Smooth muscle cell (in vitro differentiated cells): ENCODE measurements at regions not wholly inside any gene's neighbourhood (a gene's known extent, or its start where the extent isn't known, plus 50 kb on each side); places are given as distances from the start of the nearest gene placed in this dataset.

Source experiments
- DNase-seq: peaks from one replicate; lab custom pipeline; 2025; ENCODE audit not compliant: unreplicated experiment; lab: John Stamatoyannopoulos, UW
- H2AFZ ChIP-seq: fragments of 200-600 bp; sonication (generic); 2 replicates; pipeline ENCODE4 v1.6.0; 2016; ENCODE audit warnings: antibody characterized with exemption, low read depth, mild to moderate bottlenecking
- H3F3A ChIP-seq: fragments of 200-600 bp; sonication (generic); 2 replicates; pipeline ENCODE4 v1.6.0; 2017; ENCODE audit warnings: antibody characterized with exemption, low read depth
- H3K27ac ChIP-seq: fragments of 200-600 bp; sonication (generic); 2 replicates; pipeline ENCODE4 v1.5.1; 2016; ENCODE audit warnings: low read depth, mild to moderate bottlenecking
- H3K27me3 ChIP-seq: fragments of 200-600 bp; sonication (generic); 2 replicates; pipeline ENCODE4 v1.6.1; 2016; ENCODE audit warnings: low read depth, mild to moderate bottlenecking
- H3K36me3 ChIP-seq: fragments of 200-600 bp; sonication (generic); 2 replicates; pipeline ENCODE4 v1.5.1; 2016; ENCODE audit warnings: low read depth
- H3K4me1 ChIP-seq: fragments of 200-600 bp; sonication (generic); 2 replicates; pipeline ENCODE4 v1.5.1; 2016; ENCODE audit warnings: low read depth
- H3K4me2 ChIP-seq: fragments of 200-600 bp; sonication (generic); 2 replicates; pipeline ENCODE4 v1.6.0; 2016; ENCODE audit warnings: mild to moderate bottlenecking
- H3K4me3 ChIP-seq: fragments of 200-600 bp; sonication (generic); 2 replicates; pipeline ENCODE4 v1.5.1; 2016; ENCODE audit warnings: mild to moderate bottlenecking
- H3K79me2 ChIP-seq: fragments of 200-600 bp; sonication (generic); 2 replicates; pipeline ENCODE4 v1.6.0; 2016; ENCODE audit warnings: low read depth, mild to moderate bottlenecking
- H3K9ac ChIP-seq: fragments of 200-600 bp; sonication (generic); 2 replicates; pipeline ENCODE4 v1.6.0; 2016; ENCODE audit warnings: low read depth
- H3K9me3 ChIP-seq: fragments of 200-600 bp; sonication (generic); replicated peaks from 2 replicates; pipeline ENCODE4 v1.5.1; 2016; ENCODE audit warnings: low read depth
- H4K20me1 ChIP-seq: fragments of 200-600 bp; sonication (generic); 2 replicates; pipeline ENCODE4 v1.6.0; 2016; ENCODE audit warnings: low read depth
- CTCF ChIP-seq: fragments of 200-600 bp; sonication (generic); IDR thresholded peaks from 2 replicates; pipeline ENCODE4 v1.5.1; 2017; ENCODE audit warnings: borderline replicate concordance, mild to moderate bottlenecking, antibody characterized with exemption; ENCODE audit not compliant: insufficient read depth, poor library complexity, severe bottlenecking
- WGBS: methylation state at CpG from one replicate; pipeline ENCODE4 v1.1.7; 2016; ENCODE audit warnings: low lambda C conversion rate; 5-methylcytosine and 5-hydroxymethylcytosine counted together

- H3K27ac ChIP-seq, result no peak overlapping the region
- 89% methylated on average over 1 of the region's 1 CpG for WGBS
- no peaks in the 10 kb centered on the region for H4K20me1 ChIP-seq
- no peak overlapping the region for H3K4me2 ChIP-seq
- no peak overlapping the region for H3K4me3 ChIP-seq
- H3K9me3 ChIP-seq, result peaks cover 5% of the 10 kb centered on the region
- no peak for DNase-seq
- TF ChIP-seq CTCF, result no peak
- H3K79me2 ChIP-seq, result no peaks in the 10 kb centered on the region
- H3F3A ChIP-seq, result no peaks in the 10 kb centered on the region
- H3K36me3 ChIP-seq, result no peaks in the 10 kb centered on the region
- no peaks in the 10 kb centered on the region for H3K27me3 ChIP-seq
- H3K9ac ChIP-seq, result no peak overlapping the region
- H2AFZ ChIP-seq, result no peak overlapping the region
- no peaks in the 10 kb centered on the region for H3K4me1 ChIP-seq
These were observed 342.1 kb downstream of the RSL24D1 start for GRCh38 chr15:54854667-54855066.

GRCh38 chr15:54850101-54850500, 346.6 kb downstream of the RSL24D1 start:
- H3K27ac ChIP-seq, result no peak overlapping the region
- no peak overlapping the region for H2AFZ ChIP-seq
- H3K4me2 ChIP-seq, result no peak overlapping the region
- H3K4me3 ChIP-seq, result no peak overlapping the region
- H3K9ac ChIP-seq, result no peak overlapping the region
- no peak for TF ChIP-seq CTCF
- no peaks in the 10 kb centered on the region for H3F3A ChIP-seq
- no peaks in the 10 kb centered on the region for H3K36me3 ChIP-seq
- 85% methylated on average over 4 of the region's 4 CpGs for WGBS
- H3K79me2 ChIP-seq, result no peaks in the 10 kb centered on the region
- peaks cover 3% of the 10 kb centered on the region for H3K9me3 ChIP-seq
- H3K4me1 ChIP-seq, result no peaks in the 10 kb centered on the region
- no peaks in the 10 kb centered on the region for H3K27me3 ChIP-seq
- no peaks in the 10 kb centered on the region for H4K20me1 ChIP-seq
- no peak for DNase-seq

- no peaks in the 10 kb centered on the region for H3F3A ChIP-seq
- H3K27me3 ChIP-seq, result no peaks in the 10 kb centered on the region
- H3K27ac ChIP-seq, result no peak overlapping the region
- H3K9me3 ChIP-seq, result no peaks in the 10 kb centered on the region
- no peak overlapping the region for H3K4me3 ChIP-seq
- H3K79me2 ChIP-seq, result no peaks in the 10 kb centered on the region
- no peak for TF ChIP-seq CTCF
- no peak overlapping the region for H3K9ac ChIP-seq
- no peak for DNase-seq
- no peak overlapping the region for H3K4me2 ChIP-seq
- H3K36me3 ChIP-seq, result no peaks in the 10 kb centered on the region
- H3K4me1 ChIP-seq, result no peaks in the 10 kb centered on the region
- no peaks in the 10 kb centered on the region for H4K20me1 ChIP-seq
- H2AFZ ChIP-seq, result no peak overlapping the region
These were observed 353.7 kb downstream of the RSL24D1 start for GRCh38 chr15:54843006-54843405.

- Histone ChIP-seq H2AFZ (no peak overlapping the region), H4K20me1 (no peaks in the 10 kb centered on the region), H3K36me3 (no peaks in the 10 kb centered on the region), H3K9ac (no peak overlapping the region), H3K27me3 (no peaks in the 10 kb centered on the region), H3K4me1 (no peaks in the 10 kb centered on the region), H3K4me3 (no peak overlapping the region), H3K9me3 (no peaks in the 10 kb centered on the region), H3F3A (no peaks in the 10 kb centered on the region), H3K4me2 (no peak overlapping the region), H3K79me2 (no peaks in the 10 kb centered on the region), H3K27ac (no peak overlapping the region)
- 61% methylated on average over 3 of the region's 3 CpGs for WGBS
- TF ChIP-seq CTCF, result no peak
- DNase-seq, result no peak
These were observed 354.9 kb downstream of the RSL24D1 start for GRCh38 chr15:54841701-54842305.
